GM18520 (cell line): ENCODE measurements at regions not wholly inside any gene's neighbourhood (a gene's known extent, or its start where the extent isn't known, plus 50 kb on each side); places are given as distances from the start of the nearest gene placed in this dataset.

Source experiments
- ATAC-seq: cut with Tn5 transposase; IDR thresholded peaks from one replicate; pipeline ENCODE4 v1.9.1; 2021; ENCODE audit not compliant: unreplicated experiment

DNA sequence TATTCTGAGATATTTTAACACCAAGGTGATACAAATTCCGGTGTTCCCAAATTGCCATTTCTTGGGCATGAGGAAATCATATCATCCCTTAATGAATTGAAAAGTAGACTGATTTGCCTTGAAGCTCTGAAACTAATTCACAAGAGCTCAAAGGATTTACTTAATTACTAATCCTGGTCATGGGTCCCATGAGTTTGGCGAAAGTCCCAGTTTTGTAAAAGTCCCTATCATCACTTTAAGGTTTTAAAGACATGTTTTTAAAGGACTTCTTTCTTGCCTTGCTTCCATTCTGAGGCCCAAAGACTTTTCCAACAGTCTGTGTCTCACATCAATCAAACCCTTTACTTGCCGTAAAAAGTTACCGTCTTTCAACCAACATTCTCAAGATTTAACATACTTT, 377.9 kb downstream of the DNAJB9 start:
- ATAC-seq = no peak

DNA sequence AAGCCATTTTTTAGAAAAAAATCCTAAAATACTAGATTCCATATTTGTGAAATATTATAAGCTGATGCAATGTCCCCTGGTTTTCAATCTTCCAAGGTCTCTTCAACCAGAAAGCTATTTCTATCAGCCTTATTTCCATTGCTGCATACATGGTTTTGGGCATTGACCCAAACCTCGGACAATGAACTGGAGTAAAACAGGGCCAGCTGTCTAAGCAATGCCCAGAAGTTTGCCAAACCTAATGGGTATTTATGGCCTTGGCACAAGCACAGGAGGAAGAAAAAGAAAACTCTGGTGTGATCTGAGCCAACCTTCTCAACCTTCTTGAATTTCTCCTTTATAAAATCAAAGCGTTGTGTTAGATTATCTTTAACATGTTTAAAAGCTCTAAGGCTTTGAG, 402.3 kb downstream of the DNAJB9 start:
- ATAC-seq = no peak

DNA sequence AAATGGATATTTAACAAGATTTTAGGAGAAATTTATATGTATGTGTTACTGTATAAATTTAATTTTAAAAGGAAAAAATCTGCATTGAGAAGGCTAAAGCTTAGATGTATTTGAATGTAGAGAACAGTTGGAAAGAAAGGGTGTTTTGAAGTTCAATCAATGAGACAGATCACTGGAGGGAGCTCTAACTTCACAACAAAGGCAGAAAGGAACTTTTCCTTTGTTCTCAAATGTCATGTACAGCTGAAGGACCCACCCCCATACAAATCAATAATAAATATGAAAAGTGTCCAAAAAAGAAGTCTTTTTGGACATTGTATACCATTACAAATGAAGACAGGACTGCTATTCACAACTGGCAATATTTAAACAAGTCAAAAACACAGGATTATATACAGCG, 403.4 kb downstream of the DNAJB9 start:
- no peak for ATAC-seq

DNA sequence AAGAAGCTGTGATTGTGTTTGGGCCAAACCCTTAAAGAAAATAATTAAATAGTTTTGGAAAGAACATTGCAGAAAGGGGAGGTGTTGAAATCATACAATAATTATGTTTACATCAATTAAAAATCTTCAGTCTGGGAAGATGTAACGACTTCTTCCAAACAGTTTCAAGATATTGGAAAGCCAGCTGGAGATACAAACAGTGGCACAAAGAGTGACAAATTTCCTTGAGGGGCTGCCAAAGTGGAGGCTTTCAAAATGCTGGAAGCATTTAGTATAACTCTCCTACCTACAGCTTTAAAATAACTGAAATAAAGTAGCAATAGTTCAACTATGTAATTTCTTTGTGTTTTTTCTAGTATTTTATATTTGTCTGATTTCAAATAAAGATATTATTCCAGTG, 405.0 kb downstream of the DNAJB9 start:
- no peak for ATAC-seq

DNA sequence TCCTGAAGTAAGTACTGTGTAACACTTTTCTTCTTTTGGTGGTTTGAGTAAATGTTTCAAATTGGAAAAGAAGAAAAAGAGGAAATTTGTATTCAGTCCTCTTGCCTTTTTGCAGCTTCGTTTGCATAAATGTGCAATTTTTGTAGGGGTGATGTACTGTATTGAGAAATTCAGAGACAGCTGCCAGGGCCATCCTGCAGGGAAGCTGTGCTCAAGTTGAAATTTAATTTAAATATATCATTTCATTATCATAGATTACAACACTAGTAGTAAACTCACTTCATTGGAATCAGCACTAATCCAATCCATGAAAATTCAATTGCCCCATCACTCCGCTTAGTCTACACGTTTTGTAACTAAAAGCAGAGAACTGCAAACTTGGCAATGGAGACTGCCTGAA, 415.4 kb downstream of the DNAJB9 start:
- ATAC-seq = no peak

DNA sequence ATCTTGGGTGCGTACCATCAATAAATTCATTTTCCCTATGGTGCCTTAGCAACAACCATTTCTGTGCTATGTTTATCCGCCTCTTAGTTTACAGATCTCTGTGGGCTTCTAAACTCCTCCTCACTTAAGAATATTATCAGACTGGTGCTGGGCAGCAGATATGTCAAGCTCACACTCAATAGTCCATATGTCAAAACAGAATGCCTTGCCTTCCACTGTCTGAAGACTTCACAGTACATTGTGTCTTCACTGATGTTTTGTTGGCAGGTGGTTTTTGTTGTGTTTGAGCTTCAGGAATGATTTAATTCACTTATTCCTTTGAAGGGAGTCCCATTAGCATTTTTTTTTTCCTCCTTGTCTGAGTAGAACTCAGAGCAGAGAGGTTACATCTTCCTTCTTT, 419.6 kb downstream of the DNAJB9 start:
- ATAC-seq = no peak

DNA sequence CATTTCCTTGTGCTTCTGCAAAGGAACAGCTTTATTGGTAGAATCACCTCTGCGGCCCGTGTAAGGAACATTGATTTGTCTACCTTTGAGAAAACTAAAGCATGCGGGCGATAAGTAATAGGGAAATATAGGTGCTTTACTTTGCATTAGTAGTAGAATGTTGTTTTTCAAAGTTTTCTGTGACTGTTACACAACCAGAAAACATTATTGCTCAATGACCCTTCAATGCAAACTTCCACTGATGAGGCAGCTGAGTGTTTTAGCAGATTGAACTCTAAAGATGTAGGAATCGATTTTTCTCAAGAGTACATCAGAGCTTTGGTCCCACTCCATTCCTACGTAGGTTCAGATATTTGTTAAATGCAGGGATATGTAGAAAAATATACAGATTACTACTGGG, 427.8 kb downstream of the DNAJB9 start:
- ATAC-seq = no peak

DNA sequence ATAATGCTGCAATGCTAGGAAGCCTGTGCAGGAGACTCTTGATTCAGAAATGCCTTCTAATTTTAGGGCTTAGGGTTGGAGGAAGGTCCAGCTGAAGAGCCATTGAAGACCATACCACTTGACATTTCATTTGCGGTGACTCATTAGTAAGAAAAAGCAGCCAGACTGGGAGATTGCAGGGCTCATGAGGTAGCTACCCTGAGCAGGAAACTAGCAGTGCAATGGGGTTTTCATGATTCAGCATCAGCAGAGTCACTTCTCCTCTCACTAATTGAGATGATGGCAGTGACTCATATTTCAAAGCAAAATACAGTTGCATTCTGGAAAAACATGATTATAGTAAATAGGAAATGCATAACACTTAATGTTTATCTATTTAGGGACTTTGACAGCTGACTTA, 434.1 kb downstream of the DNAJB9 start:
- no peak for ATAC-seq

DNA sequence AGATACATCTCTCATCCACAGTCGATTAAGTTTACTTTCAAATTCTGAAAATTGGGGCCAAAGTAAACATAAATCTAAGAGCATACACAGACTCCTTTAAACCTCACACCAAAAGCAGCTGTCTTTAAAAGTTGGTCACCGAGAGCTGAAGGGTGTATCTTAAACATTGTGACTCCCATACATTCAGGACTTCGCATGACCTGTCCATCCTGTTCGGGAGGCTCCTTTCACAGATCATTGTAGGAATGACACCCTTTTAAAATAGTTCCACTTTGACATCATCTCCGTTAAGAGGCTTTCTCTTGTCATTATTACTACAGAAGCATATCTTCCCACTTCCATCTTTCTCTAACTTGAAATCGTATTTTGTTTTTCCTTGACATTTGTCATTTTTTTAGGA, 440.0 kb downstream of the DNAJB9 start:
- ATAC-seq = no peak

DNA sequence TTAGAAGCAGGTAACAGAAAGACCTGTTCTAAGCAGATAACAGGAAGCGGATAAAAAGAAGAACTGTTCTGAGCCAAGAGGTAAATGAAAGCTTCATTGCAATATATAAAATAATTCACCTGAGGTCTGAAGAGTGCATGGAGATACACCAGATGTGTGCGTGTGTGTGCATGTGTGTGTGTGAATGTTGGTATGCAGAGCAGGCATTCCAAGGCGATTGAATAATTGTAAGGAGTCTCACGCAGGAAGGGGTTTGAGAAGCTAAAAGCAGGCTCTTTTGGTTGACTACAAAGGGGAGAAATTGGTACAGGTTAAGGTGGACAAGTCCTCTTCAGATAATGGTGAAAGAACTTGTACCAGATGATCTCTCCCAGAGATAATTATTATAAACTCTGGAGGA, 450.6 kb downstream of the DNAJB9 start:
- ATAC-seq = no peak

DNA sequence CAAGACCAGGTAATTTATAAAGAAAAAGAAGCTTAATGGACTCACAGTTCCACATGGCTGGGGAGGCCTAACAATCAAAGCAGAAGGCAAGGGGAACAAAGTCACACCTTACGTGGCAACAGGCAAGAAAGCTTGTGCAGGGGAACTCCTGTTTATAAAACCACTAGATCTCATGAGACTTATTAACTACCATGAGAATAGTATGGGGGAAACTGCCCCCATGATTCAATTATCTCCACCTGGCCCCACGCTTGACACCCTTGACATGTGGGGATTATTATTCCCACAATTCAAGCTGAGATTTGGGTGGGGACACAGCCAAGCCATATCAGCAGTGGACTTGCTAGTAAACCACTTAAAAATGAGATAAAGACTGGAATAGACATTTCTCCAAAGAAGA, 451.7 kb downstream of the DNAJB9 start:
- no peak for ATAC-seq

DNA sequence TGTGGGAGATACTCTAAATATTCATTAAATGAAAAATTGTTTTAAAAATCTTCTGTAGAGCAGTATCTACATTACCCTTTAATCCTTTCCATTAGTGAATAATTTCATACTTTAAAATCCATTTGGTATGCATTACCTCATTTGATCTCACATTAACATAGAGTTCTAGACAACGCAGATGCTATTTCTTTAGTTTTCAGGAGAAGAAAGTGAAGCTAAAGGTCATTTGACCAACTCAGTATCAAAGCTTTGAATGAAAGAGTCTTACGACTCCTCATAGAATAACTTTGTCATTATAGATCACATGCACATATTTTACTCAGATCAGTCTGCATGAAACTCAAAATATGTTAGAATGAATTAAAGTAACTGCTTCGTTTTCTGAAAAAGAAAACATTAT, 460.2 kb downstream of the DNAJB9 start:
- ATAC-seq = no peak

DNA sequence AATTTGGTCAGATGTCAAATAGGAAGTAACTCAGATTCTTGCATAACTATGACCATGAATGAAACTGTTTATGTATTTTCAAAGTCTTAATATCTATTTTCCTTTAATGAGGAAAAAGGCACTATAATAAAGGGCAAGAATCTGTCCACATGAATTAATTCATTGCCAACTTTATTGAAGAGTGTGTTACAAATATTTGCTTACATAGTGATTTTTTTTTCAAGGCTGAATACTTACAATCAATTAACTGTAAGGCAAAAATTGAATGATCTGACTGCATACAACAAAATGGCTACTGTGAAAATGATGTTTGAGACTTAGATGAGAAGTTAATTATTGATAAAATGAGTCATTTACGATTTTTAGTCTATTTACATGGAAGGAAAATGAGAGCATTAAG, 475.0 kb downstream of the DNAJB9 start:
- no peak for ATAC-seq

DNA sequence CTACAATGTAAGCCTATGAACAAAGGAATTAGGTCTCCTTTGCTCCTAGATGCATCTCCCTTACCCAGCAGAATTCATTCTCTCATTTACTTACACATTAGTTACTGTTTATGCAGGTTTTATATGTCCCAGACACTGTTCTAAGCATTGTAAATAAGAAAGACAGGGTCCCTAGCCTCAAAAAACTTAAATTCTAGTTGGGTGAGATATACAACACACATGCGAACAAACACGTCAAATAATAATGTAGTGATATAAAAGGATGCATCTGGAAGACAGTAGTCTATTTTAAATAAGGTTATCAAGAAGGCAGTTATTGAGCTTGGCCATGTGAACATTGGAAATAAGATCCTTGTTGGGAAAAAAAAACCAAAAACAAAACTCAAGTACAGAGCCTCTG, 479.7 kb downstream of the DNAJB9 start:
- no peak for ATAC-seq

DNA sequence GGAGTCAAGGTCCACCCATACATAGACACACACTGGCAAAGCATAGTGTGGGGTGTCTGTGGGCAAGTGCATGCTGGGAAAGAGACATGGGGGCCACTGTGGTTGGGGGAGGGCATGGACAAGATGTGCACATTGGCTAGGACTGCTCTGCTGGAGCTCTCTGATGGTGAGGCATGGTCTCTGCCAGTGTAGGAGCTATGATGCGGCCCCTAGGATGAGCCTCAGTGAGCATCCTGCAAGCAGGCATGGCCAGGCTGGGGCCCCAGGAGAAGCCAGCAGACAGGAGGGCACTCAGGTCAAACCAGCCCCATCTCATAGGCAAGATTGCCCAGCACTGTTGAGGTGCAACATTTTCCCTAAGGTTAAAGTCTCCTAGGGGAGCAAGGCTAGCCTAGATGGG, 489.4 kb downstream of the DNAJB9 start:
- no peak for ATAC-seq

DNA sequence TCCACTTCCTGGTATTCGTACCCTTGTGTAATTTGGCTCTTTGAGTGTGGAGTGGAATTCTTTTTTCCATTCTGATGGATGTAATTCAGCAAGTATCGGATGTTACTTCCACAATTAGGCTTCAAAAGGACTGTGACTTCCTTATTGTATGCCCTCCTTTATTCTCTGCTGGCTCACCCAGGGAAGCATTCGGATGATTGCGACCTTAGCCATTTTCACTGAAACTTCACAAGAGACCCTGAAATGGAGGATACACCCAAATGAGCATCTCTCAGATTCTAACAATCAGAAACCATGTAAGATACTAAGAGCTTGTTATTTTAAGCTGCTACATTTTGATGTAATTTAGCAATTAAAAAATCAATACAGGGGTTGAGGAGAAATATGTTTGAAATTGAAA, 493.1 kb downstream of the DNAJB9 start:
- no peak for ATAC-seq

DNA sequence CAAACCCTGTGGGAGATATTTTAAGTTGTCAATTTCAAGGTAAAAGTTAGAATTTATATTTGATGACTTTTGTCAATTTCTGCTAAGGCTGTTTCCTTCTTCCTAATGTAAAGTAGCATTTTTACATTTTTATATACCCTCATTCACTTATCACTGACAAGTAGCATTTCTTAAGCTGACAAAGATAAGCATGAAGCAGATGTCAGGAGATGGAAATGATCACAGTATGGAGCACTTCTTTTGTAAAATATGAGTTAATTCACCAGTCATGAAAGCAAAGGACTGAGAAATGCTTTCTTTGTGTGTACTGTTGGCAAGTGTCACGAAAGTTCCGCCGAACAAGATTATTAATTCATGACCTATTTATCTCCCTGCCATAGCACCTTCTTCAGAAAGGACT, 503.9 kb downstream of the DNAJB9 start:
- ATAC-seq = no peak

DNA sequence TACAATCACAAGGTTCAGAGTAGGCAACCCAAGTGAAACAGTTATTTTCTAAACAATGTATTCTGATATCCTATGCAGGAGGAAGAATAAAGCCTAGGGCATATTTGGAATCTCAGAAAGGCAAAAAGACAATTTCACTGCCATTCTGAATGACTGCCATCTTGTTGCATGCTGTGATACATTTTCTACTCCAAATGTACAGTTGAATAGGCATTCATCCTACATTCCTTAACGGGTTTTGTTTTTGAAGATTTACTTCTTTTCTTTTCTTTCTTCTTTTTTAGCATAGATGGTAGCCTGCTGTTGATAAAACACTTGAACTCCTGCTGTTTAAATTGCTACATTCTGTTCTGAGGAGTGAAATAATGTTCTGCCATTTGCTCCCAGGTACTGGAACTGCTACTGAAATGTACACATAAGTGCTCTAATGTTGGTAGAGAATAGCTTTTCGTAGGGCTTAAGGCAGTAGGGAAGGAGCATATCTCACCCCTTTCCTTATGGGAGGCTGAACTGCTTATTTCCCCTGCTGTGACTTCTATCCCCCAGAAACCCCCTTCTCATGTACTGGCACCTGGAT, 506.8 kb downstream of the DNAJB9 start:
- no peak for ATAC-seq

DNA sequence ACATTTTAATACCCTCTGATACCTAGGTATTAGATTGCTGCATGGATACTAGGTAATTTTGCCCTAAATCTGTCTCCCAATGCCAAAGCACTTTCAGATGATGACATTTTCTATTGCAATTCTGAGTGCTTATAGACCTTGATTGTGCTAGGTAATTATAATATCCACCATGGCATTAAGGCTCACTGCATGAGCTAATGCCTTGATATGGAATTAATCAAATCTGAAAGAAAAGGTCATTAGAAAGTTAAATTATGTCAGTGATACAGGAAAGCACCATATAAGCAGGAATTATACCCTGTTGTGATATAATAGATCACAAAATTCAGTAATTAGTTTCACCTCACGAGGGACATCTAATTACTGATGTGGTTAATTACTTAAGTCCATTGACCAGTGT, 521.4 kb downstream of the DNAJB9 start:
- ATAC-seq = no peak

DNA sequence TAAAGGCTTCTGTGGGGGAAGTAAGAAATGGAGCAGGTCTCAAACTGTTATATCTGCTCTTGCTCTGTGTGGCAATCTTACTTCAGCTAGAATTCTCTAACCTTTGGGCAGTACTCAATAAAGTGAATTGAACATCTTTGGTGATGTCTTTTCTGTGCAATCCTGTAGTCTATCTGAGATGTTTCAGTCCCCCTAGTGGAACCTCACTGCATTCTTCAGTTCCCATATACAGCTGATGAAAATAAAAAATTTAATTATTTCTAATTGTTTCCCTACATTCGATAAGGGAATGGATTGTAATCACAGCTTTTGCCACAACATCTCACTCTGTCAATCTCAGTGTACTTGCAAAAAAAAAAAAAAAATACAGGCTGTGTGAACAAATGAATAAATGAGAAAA, 522.6 kb downstream of the DNAJB9 start:
- ATAC-seq = no peak

DNA sequence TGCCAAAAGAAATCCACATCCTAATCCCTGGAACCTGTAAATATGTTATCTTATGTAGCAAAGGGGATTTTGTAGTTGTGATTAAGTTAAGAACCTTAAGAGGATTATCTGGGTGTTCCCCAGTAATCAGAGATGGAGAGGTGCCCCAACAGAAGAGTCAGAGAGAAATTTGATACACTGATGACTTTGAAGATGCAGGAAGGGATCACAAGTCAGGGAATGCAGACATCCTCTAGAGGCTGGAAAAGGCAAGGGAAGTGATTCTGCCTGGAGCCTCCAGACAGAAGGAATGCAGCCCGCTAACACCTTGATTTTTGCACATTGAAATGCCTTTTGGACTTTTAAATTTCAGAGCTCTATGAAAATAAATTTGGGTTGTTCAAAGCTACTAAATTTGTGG, 531.7 kb downstream of the DNAJB9 start:
- no peak for ATAC-seq

DNA sequence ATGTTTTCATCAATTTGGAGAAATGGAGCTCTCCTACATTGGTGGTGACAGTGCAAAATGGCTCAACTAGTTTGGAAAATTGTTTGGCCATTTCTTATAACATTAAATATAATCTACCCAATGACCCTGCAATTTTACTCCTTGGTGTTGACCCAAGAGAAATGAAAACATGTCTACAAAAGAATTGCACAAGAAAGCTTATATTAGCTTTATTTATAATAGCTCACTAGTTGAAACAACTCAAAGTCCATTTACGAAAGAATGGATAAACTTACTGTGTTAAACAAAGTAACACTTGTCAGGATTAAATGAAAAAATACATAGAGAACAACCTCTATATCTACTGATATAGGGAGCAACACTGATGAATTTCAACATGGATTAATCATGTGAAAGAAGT, 539.9 kb downstream of the DNAJB9 start:
- ATAC-seq = no peak

DNA sequence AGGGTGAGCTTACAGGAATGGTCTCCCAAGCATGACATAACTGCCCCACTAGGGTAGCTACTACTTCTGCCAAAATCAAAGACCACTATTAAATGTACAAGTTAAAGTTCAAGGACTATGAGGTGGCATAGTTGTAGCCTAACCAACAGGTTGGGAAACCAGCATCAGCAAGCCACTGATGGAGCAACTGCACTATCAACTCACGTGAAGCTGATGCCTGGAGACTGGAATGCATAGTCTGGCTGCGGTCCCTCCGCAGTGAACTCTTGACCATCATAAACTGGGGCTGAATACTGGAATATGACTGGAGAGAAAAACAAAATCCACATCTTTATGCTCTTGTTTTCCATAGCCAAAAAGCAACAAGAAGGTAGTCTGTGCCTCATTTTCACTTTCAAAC, 541.4 kb downstream of the DNAJB9 start:
- no peak for ATAC-seq
